GM19438 (cell line): ENCODE measurements at regions not wholly inside any gene's neighbourhood (a gene's known extent, or its start where the extent isn't known, plus 50 kb on each side); places are given as distances from the start of the nearest gene placed in this dataset.
"Not testable (repeated sequence)": the region's sequence is repeated elsewhere in the genome, so short reads cannot be mapped to it uniquely, and the experiment has no call there.

Source experiments
- ATAC-seq: cut with Tn5 transposase; IDR thresholded peaks from one replicate; pipeline ENCODE4 v1.9.1; 2021; ENCODE audit warnings: low read depth; ENCODE audit not compliant: unreplicated experiment

GRCh38 chr3:109982201-109982600, 644.9 kb upstream of the DPPA4 start:
- ATAC-seq, result no peak

GRCh38 chr3:109984976-109985375, 647.6 kb upstream of the DPPA4 start:
- no peak for ATAC-seq

GRCh38 chr3:109985943-109986555, 648.7 kb upstream of the DPPA4 start:
- no peak for ATAC-seq

GRCh38 chr3:109994853-109995252, 657.5 kb upstream of the DPPA4 start:
- no peak for ATAC-seq

DNA sequence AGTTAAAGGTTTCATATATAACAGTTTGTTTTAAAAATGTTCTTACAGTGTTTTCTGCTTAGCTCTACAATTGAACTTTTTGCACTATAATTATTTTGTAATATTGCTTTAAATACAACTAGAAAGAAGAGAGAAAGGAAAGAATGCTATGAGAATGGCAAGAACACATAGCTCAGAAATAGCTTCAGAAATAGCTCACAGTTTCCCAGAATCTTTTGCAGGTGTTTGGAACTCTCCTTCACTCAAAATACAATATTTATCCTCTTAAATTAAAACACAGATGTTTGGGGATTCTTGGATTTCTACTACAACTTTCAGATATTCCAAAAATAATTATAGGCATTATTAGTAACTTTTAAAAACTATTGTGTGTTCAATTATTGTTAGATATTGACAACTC, 658.0 kb upstream of the DPPA4 start:
- ATAC-seq, result no peak

GRCh38 chr3:110001905-110002304, 664.6 kb upstream of the DPPA4 start:
- ATAC-seq, result not testable (repeated sequence)

- ATAC-seq, result no peak
Measured at GRCh38 chr3:110006913-110007312, 669.6 kb upstream of the DPPA4 start.

- no peak for ATAC-seq
Measured at GRCh38 chr3:110015231-110015963, 678.1 kb upstream of the DPPA4 start.

DNA sequence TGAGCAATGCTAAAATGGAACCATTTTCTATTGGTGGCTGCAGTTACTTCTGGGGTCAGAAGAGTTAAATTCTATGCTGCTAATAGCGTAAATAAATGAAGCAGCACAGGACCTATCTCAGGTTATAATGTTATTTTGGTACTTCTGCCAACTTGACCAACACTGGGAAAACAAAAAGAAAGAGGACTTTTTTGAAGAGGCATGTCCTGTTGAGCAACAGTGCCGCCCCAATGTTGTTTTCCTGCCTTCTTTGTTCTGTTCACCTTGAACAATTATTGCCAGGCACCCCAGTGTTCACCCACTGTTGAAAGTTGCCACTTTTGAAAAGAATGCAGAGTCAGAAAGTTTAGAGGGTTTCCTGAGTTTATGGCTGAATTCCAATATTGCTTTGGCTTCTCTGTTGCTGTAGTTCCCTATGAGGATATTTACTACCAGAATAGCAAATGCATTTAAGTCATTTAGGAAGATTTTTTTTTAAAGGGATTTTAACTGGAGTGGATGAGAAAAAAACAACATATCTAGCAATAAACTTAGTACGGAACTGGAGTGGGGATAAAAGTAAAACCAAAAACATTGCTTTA, 679.0 kb upstream of the DPPA4 start:
- ATAC-seq, result no peak

GRCh38 chr3:110017304-110017703, 680.0 kb upstream of the DPPA4 start:
- ATAC-seq, result no peak

DNA sequence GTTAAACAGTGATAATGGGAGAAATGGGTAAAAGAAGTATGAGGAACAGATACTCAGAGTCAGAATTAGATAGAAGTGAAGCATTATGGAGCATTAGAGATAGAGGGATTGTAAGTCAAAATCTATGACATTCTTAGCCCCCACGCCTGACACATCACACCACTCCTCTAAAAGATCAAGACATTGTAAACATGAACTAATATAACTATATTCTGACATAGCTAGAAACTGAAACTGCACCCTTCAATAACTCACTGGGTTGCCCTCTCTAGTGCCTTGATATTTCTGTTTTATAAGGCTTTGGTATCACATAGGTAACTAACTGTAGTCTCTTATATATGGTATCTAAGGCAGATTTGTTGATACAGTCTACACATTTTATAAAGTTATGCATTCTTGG, 684.3 kb upstream of the DPPA4 start:
- ATAC-seq, result no peak

- ATAC-seq, result not testable (repeated sequence)
Measured at GRCh38 chr3:110023022-110023421, 685.7 kb upstream of the DPPA4 start.

DNA sequence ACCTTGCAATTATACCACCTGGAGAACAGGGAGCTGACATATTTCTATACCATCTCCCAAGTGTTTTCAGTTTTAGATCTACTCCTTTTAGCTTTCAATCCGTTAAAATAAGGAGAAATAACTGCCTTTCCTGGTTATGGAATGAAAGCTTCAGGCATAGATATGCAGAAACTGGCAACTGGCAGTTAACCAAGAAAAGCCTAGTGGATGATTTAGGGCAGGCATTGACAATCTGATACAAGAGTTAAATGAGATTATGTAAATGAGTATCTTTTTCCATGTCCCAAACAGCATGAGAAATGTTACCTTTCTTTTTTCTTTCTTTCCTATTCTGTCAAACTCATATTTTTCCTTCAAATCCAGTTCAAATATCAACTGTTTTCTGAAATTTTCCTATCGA, 689.1 kb upstream of the DPPA4 start:
- no peak for ATAC-seq

DNA sequence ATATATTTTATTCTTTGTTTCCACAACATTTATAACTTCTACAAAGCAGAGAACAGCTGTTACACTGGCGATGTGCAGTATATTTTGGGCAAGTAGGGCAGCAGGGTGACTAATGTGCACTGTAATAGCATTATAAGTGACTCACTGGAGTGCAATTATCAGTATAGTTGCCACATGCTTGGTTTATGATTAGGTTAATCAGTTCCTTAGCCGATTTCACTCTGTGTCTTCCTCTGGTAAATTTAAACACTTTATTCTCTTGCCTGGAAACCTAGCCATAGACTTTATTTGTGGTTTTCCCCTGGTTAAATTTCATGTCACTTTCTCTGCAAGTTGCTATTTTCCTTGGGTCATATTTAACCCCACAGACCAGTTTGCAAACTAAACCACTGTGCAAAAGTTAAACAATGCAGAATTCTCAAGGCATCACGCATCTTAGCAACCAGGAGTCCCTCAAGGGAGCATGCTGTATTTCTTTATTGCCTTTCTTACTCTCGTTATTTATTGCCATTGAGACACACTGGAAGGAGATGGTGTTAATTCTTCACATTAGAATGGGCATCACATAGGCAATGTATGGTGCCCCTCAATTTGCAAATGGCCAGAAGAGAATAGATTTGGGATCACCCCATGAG, 690.2 kb upstream of the DPPA4 start:
- ATAC-seq, result no peak

- no peak for ATAC-seq
Measured at GRCh38 chr3:110031975-110032374, 694.6 kb upstream of the DPPA4 start.

DNA sequence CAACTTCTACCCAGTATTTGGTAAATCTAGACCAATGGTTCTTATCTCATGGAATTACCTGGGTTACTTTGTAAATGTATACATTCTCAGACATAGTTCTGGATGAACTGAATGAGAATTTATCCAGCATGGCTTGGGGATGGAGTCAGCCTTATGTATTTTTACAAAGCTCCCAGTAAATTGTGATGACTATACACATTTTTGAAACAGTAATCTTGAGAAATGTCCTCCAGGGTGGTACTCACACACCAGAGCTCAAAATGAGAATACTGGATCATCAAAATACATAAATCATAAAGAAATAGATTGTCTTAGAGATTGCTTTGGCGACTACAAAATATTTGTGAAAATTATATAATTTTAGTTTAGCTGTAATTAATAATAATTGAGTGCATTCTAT, 722.1 kb upstream of the DPPA4 start:
- no peak for ATAC-seq

DNA sequence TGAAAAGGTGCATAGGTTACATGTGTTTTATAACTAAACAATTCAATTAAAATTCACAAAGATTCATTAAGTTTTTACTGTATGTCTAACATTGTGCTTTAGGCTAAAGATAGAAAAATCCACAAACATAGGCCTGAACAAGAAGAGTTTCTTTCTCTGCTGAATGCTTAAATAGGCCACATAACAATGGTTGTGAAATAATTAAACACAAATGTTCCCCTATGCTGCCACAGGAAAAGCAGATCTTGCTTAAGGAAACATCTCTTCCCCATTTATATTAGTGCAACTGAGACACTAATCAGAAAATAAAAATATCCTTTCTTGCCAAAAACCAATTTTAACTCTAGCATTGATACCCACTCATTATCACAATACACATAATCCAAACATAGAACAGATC, 725.4 kb upstream of the DPPA4 start:
- ATAC-seq, result no peak

- no peak for ATAC-seq
Measured at GRCh38 chr3:110063178-110063577, 725.8 kb upstream of the DPPA4 start.

DNA sequence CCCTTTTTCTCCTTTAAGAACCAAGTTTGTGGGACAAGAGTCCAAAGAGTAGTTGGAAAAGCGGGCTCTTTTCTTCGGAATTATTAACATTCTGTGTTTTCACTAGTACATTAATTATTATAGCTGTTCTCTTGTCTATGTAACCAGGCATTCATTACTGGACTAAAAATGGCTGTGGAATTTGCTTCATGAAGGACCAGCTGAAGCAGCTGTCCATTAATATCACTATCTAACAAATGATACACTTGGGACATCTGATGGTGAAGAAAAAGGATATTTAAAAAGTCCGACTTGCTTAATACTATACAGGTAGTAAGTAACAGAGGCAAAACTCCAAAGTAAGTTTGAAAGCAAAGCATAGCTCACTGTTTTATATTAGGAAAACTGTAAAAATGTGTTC, 728.9 kb upstream of the DPPA4 start:
- ATAC-seq, result no peak

DNA sequence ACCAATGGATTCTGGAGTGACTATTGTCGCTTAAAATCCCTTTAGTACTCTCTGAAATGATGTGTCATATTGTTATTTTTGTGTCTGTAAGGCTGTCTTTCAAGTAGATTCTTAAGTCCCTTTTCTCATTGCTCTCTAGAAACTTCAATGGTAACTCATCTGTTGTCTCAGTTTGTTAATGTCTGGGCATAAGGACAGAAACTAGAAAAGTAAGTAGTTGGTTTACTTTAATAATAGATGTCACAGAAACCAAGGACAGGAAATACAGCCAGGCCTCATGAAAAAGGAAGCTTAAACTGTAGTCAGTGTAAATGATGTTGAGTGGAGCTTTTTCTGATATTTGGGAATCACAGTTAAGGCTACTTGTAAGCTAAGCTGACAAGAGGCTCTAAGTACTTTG, 730.2 kb upstream of the DPPA4 start:
- no peak for ATAC-seq

DNA sequence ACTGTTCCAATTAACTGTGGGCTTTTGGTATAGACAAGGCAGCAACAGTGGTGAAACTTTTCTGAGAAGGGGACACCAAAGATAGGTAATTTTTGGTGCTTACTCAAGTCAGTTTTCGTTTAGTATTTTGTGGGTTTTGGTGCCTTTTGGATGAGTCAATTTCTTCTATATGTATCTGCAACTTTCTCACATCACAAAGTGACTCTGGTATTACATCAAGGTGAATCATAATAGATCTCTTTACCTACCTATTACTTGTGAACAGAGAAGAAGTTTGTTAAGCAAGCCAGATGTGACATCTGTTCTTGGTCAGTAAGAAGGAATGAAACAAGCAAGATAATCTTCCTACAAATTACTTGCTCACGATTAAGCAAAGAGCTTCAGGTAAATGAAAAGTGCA, 732.4 kb upstream of the DPPA4 start:
- no peak for ATAC-seq
